Epithelial cell of prostate (primary cell): ENCODE measurements at regions not wholly inside any gene's neighbourhood (a gene's known extent, or its start where the extent isn't known, plus 50 kb on each side); places are given as distances from the start of the nearest gene placed in this dataset.
A peak's percentile ranks its signal among the peaks of the same experiment; 100 is the strongest.

Experiments
- DNase-seq: peaks from one replicate; pipeline ENCODE4 v3.0.0-alpha.2; 2011; ENCODE audit warnings: low read depth, low spot score
- H3K27ac ChIP-seq: fragments of 450-650 bp; 2 replicates; pipeline ENCODE4 v1.5.1; 2017; ENCODE audit warnings: mild to moderate bottlenecking

GRCh38 chr1:239811211-239811885 lies 280.3 kb upstream of the FMN2 start:
- no peak for DNase-seq
- no peak overlapping the region for H3K27ac ChIP-seq

GRCh38 chr1:239812580-239812979 lies 279.1 kb upstream of the FMN2 start:
- no peak overlapping the region for H3K27ac ChIP-seq
- DNase-seq = no peak

- DNase-seq = peak; percentile 81
Measured at GRCh38 chr1:239814306-239814881, 277.3 kb upstream of the FMN2 start.

GRCh38 chr1:239815074-239815473 lies 276.6 kb upstream of the FMN2 start:
- peak overlapping the region; percentile 60 for H3K27ac ChIP-seq

More at GRCh38 chr1:239814306-239814881, 277.3 kb upstream of the FMN2 start:
- H3K27ac ChIP-seq = peak overlapping the region; percentile 60

GRCh38 chr1:239816081-239816782 lies 275.5 kb upstream of the FMN2 start:
- DNase-seq = peak; percentile 43
- H3K27ac ChIP-seq = peak overlapping the region; percentile 68

More at GRCh38 chr1:239815074-239815473, 276.6 kb upstream of the FMN2 start:
- no peak for DNase-seq

- H3K27ac ChIP-seq = no peak overlapping the region
- no peak for DNase-seq
Measured at GRCh38 chr1:239817276-239817675, 274.4 kb upstream of the FMN2 start.

GRCh38 chr1:239817801-239818200 lies 273.9 kb upstream of the FMN2 start:
- DNase-seq = no peak
- no peak overlapping the region for H3K27ac ChIP-seq

GRCh38 chr1:239819096-239819495 lies 272.6 kb upstream of the FMN2 start:
- DNase-seq = no peak

GRCh38 chr1:239819756-239820250 lies 271.9 kb upstream of the FMN2 start:
- DNase-seq = no peak
- H3K27ac ChIP-seq = no peak overlapping the region

More at GRCh38 chr1:239819096-239819495, 272.6 kb upstream of the FMN2 start:
- no peak overlapping the region for H3K27ac ChIP-seq

- H3K27ac ChIP-seq = no peak overlapping the region
- DNase-seq = no peak
Measured at GRCh38 chr1:239823852-239824251, 267.8 kb upstream of the FMN2 start.

GRCh38 chr1:239826211-239826610 lies 265.5 kb upstream of the FMN2 start:
- DNase-seq = no peak
- no peak overlapping the region for H3K27ac ChIP-seq

- no peak overlapping the region for H3K27ac ChIP-seq
- DNase-seq = no peak
Measured at GRCh38 chr1:239826736-239827135, 264.9 kb upstream of the FMN2 start.

GRCh38 chr1:239829535-239829934 lies 262.1 kb upstream of the FMN2 start:
- H3K27ac ChIP-seq = no peak overlapping the region
- no peak for DNase-seq

GRCh38 chr1:239831577-239832355 lies 259.9 kb upstream of the FMN2 start:
- DNase-seq = no peak
- no peak overlapping the region for H3K27ac ChIP-seq

GRCh38 chr1:239833723-239834122 lies 258.0 kb upstream of the FMN2 start:
- DNase-seq = no peak
- H3K27ac ChIP-seq = no peak overlapping the region

- DNase-seq = no peak
- H3K27ac ChIP-seq = no peak overlapping the region
Measured at GRCh38 chr1:239835946-239836440, 255.7 kb upstream of the FMN2 start.

GRCh38 chr1:239840336-239840735 lies 251.3 kb upstream of the FMN2 start:
- no peak overlapping the region for H3K27ac ChIP-seq
- no peak for DNase-seq

GRCh38 chr1:239840790-239841189 lies 250.9 kb upstream of the FMN2 start:
- no peak for DNase-seq
- H3K27ac ChIP-seq = no peak overlapping the region

GRCh38 chr1:239841631-239842030 lies 250.1 kb upstream of the FMN2 start:
- DNase-seq = no peak
- H3K27ac ChIP-seq = no peak overlapping the region

GRCh38 chr1:239843541-239843940 lies 248.1 kb upstream of the FMN2 start:
- DNase-seq = no peak
- H3K27ac ChIP-seq = no peak overlapping the region
